Left renal pelvis (tissue), 4 donors: ENCODE measurements at regions not wholly inside any gene's neighbourhood (a gene's known extent, or its start where the extent isn't known, plus 50 kb on each side); places are given as distances from the start of the nearest gene placed in this dataset.

Experiments used
- DNase-seq, 4 donors: peaks; one replicate each; pipeline ENCODE4 v3.0.0-alpha.2; 2013; ENCODE audit warnings: low read depth in 4 of 4, low spot score in 3 of 4

DNA sequence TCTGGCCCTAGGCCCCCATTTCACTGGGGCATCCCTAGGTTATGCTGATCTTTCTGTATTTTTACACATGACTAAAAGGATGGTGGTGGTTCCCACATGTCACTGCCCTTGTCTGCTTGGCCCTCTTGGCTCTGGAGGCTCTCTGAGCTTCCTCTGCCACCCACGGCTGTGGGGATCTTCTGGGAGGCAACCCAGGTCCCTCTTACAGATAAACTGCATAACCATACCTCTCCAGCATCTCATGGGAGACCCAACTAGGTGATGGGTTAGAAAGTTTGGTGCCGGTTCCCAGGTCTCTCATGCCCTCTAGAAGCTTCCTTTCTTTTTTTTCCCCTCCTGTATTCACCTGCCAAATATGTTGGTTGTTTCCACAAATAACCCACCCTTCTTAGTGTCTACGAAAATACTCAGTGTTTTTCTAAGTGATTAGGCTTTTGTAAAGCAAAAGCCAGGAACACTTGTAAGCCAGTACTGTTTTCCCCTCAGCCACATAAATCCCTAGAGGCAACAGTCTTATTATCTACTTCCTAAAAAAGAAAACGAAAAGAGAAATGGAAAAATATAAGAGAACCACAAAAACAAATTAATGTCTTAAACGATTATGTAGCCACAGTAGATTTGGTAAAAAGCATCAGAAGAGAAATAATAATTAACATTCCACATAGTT lies 71.7 kb upstream of the SMLR1 start:
- DNase-seq: no peak

DNA sequence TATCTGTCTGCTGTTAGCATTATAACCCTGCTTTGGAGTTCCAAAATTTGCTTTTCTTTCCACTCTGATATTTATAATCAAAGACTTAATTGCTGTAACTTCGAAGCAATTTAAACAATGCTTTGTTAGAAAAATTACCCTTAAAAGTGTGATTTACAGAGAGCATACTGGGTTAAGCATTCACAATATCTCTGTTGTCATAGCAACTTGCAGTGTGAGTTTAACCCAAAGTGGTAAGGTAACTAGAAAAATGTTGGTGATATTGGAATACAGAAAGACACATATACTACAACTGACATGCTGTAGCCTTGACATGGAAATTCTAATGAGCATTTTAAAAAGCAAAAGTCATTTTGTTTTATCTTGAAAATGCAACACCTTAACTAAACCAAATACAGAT lies 70.4 kb upstream of the SMLR1 start:
- no peak for DNase-seq

DNA sequence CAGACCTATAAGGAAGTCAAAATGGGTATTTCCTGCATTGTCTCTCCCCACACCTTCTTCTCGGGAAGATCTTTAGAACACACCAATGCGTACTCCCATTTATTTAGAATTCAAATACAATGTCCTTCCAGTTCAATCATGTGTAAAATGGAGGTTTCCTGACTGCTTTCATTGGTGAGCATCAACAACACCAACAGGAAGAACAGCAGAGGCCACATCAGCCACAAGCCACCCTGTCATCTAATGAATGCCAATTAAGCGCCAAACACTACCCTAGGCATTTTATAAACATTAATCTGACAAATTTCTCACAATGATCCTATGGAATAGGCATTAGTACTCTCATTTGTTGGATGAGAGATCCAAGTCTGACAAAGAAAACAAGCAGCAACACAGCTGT lies 68.4 kb upstream of the SMLR1 start:
- DNase-seq: no peak

DNA sequence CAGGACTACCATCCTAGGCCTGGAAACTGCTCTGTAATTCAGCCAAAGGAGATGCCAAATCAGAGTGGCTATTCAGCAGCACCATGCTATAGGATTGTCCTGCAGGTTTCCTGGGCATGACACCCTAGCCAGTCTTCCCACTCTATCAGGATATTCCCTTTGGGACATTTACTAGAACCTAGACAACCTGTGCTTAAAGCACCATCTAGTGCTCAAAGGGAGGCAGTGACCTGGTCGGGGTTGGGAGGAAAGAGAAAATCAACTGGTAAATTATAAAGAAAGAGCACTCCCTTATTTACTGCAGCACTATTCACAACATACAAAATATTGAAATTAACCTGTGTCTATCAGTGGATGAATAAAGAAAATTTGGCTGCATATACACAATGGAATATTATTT lies 67.2 kb upstream of the SMLR1 start:
- no peak for DNase-seq

DNA sequence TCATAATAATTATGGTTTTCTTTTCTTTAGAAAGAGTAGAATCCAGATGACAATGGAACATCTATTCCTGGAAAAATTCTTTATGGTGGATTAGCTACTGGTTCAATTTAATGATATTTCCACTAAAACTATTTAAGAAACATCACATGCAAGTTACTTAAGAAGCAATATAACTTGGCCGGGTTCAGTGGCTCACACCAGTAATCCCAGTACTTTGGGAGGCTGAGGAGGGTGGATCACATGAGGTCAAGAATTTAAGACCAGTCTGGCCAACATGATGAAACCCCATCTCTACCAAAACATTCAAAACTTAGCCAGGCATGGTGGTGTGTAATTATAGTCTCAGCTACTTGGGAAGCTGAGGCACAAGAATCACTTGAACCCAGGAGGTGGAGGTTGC lies 65.9 kb upstream of the SMLR1 start:
- no peak for DNase-seq

DNA sequence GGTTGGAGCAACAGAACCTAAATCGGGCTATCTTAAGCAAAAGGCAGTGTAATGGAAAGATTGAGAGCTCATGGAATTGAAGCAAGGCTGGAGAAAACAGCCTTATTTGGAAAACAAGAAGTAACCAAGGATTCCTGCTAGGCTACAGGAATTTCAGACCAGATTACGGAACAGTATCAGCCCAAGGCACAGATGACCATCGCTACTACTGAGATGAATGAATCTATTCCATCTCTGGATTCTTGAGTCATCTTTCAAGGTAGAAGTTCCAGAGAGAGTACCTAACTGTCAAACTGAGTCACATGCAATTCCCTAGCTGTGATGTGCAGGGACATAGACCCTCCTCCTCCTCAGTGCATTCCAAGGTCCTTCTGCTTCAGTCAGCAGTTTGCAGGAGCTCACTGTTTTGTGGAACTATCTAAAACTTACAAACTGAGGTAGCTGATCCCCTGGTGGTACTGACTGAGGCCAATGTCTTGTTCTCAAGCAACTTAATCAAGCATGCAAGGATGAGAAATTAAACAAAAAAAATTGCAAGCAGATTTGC lies 62.0 kb upstream of the SMLR1 start:
- no peak for DNase-seq

DNA sequence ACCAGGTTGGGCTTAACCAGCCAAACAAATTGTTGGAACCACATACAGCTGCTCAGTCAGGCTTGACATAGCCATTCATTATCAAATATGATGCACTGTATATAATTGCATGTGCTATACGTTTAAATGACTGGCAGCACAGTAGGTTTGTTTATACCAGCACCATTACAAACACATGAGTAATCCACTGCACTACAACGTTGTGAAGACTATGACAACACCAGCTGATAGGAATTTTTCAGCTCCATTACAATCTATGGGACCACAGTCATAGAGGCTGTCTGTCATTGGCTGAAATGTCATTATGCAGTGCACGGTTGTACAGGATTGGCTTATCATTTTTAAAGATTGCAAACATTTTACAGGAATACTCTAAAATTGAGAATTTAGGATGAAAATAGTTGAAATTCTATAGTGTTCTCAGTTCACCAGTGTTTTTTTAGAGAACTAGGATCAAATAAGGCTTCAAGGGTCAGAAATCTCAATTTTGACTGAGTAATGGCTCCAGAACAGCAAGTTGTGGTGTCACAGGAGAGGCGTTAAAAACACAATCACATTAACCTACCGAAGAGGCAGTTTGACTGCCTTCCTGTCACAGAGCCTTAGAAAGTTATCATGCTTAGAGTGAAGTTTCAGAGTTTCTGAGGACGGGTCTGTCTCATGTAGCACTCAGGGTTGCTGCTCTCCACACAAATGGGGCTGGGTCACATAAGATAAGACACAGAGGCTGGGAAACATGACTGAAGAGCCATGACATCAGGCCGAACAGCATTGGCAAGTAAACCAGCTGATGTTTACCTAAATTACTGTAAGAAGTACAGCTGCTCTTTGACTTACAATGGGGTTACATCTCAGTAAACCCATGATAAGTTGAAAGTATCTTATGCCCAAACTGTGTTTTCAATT lies 60.7 kb upstream of the SMLR1 start:
- no peak for DNase-seq

DNA sequence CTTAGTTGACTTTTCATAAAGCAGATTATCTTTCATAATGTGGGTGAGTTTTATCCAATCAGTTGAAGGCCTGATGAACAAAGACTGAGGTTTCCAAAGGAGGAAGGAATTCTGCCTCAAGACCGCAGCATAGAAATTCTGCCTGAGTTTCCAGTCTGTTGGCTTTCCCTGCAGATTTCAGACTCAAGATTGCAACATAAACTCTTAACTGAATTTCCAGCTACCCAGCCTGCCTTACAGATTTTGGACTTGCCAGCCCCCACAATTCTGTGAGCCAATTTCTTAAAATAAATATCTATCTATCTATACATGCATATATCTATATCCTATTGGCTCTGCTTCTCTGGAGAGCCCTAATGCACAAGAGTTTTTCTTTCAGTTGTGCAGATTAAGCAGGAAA lies 57.3 kb upstream of the SMLR1 start:
- no peak for DNase-seq

DNA sequence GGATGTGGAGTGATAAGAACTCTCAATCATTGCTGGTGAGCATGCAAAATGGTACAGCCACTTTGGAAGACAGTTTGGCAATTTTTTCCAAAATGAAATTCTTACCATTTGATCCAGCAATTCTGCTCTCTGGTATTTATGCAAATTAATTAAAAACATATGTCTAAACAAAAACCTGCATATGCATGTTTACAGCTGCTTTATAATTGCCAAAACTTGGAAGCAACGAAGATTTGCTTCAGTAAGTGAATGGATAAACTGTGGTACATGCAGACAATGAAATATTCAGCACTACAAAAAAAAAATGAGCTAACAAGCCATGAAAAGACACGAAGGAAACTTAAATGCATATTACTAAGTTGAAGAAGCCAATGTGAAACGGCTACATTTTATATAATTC lies 55.5 kb upstream of the SMLR1 start:
- no peak for DNase-seq

DNA sequence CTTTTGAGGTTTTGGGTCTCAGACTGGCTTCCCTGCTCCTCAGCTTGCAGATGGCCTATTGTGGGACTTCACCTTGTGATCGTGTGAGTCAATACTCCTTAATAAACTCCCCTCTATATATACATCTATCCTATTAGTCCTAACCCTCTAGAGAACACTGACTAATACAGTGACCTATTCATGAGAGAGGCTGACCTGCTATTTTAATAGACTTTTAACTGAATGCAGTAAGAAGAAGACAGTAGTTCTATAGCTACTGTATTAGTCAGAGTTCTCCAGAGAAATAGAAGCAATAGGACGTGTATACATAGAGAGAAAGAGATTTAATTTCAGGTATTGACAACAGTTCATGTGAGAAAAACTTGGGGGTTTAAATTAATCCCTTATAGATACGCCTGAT lies 53.3 kb upstream of the SMLR1 start:
- DNase-seq: no peak

DNA sequence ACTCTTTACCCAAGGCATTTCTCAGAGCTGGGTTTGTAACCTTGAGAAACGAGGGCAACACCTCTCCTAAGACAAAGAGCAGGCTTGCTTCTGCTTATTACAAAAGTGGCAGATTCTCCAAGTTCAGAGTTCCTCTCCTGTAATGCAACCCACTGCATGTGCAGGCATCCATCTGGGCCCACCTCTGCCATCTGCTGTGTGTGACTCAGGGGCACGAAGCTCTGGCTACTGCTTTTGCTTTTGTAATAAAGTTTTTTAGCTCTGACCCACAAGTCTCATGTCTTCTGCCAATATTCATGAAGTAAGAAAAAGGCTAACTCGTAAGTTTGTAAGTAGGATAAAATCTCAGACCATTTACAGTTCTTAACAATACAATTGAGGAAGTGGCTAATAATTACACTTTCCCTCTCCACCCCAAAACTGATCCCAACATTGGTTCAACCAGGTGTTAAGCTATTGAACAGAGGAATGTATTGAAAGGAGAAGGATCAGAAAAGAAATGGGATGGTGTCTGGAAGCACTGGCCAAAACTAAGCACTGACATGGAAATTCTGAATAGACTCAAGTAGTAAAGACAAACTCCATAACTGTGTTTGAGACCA lies 51.7 kb upstream of the SMLR1 start:
- no peak for DNase-seq

DNA sequence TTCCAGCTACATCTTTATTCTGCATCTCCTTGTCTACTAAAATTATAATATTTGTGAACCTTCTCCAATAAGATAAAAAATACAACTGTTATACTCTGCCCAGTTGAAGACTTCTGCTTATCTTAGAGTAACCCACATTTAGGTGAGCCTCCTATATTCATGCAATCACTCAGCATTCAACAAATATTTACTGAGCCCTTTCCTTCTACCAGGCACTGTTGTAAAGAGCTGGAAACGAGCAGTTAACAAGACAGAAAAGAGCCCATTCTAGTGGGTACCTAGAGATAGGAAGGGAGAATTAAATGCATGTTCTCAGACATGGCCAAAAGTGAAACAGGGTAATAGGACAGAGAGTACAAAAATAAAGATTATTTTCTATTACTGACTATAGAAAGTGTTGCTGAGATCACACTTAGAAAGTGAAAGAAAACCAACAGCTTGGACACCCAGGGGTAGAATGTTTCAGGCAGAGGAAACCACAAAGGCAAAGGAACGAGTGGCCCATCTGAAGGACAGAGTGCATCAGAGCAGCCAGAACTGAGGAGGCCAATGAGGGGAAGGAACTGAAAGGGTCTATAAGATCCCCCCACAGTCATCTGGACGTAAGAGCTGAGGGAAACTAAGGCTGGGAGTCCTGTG lies 50.8 kb upstream of the SMLR1 start:
- no peak for DNase-seq
